ENCODE measurements at regions not wholly inside any gene's neighbourhood (a gene's known extent, or its start where the extent isn't known, plus 50 kb on each side); places are given as distances from the start of the nearest gene placed in this dataset.

- TF ChIP-seq POLR2A (IDR thresholded peaks at IDR 0.05) (no peak), CTCF (IDR thresholded peaks at IDR 0.05) (no peak)
Observed at GRCh38 chr2:8506746-8507145, 175.1 kb upstream of the ID2 start.

Measured in heart left ventricle (tissue), 13 donors.